ENCODE measurements at regions not wholly inside any gene's neighbourhood (a gene's known extent, or its start where the extent isn't known, plus 50 kb on each side); places are given as distances from the start of the nearest gene placed in this dataset.
"Not testable (repeated sequence)": the region's sequence is repeated elsewhere in the genome, so short reads cannot be mapped to it uniquely, and the experiment has no call there.

DNA sequence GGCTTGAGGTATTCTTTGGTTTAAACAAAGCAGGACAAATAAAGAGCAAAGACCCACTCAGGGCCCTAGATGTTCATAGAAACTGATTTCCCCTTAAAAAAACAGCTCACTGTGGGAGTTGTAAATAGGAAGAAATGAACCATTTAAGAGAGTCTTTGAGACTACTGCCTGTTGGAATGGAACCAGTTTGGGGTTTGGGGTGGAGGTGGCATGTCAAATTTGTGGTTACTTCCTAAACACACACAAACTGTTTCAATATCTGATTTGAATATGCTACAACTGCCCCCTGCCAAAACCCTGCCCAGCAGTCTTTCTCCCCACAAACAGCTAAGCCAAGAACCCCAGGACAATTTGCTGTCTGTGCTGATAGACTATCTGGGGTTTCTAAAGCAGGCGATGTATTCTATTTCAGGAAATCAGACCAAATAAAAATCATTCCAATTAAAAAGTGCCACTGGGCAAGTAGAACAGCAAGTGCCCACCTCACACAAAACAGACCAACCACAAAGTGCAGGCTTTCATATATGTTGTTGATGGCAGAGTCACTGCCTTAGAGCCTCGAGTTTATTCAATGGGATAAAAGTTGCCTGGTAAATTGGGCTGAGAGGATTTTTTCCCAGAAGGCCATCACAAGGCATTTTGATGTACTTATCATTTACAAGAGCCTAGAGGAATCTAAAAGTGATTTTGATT, 293.9 kb upstream of the PROK2 start:
- FAIRE-seq (no peak), DNase-seq (ENCODE audit: insufficient read length, low spot score) (no peak)
- no peak for TF ChIP-seq POLR2A (IDR thresholded peaks at IDR 0.05; ENCODE audit: low read depth, low read length)

GRCh38 chr3:72077473-72078259, 292.7 kb upstream of the PROK2 start:
- no peak for FAIRE-seq
- no peak for TF ChIP-seq POLR2A (IDR thresholded peaks at IDR 0.05; ENCODE audit: low read depth, low read length)
- DNase-seq (ENCODE audit: insufficient read length, low spot score) = no peak

DNA sequence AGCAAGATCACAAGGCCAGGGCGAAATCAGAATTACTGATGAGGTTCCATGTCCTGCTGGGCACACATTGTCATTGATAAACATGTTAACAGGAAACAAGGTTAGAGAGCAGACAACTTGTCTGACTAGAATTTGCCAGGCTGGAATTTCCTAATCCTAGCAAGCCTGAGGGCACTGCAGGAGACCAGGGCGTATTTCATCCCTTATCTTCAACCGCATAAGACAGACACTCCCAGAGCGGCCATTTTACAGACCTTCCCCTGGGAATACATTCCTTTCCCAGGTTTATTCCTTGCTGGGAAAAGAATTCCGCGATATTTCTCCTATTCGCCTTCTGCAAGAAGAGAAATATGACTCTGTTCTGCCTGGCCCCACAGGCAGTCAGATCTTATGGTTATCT, 290.9 kb upstream of the PROK2 start:
- not testable (repeated sequence) for FAIRE-seq; DNase-seq (ENCODE audit: insufficient read length, low spot score)

DNA sequence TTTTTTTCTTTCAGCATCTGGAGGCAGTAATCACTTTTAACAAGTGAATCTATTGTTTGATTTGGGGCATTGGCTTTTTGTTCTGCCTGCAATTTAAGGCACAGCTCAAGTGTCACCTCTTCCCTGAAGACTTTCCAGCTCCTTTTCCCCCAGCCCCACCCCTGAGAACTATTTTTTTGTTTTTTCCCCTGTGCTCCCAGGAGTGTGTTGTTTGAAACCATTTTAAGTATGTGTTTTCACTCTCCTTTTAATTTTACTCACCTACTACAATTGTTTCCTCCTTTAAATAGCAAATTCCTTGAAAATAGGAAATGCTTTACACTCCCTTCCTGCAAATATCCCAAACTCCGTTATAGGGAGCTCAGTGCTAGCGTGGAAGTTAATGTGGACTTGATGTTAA, 286.7 kb upstream of the PROK2 start:
- FAIRE-seq = no peak
- TF ChIP-seq POLR2A (IDR thresholded peaks at IDR 0.05; ENCODE audit: low read depth, low read length) = no peak
- DNase-seq (ENCODE audit: insufficient read length, low spot score) = no peak

DNA sequence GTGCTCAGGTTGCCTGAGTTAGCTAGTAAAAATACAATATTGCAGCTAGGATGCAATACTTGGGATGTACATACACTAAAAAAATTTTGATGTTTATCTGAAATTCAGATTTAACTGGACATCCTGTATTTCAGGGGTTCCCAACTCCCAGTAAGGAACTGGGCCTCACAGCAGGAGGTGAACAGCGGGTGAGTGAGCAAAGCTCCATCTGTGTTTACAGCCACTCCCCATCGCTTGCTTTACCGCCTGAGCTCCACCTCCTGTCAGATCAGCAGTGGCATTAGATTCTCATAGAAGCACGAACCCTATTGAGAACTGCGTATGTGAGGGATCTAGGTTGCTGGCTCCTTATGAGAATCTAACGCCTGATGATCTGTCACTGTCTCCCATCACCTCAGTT, 285.1 kb upstream of the PROK2 start:
- TF ChIP-seq POLR2A (IDR thresholded peaks at IDR 0.05; ENCODE audit: low read depth, low read length) = no peak
- DNase-seq (ENCODE audit: insufficient read length, low spot score) (no peak), FAIRE-seq (no peak)

DNA sequence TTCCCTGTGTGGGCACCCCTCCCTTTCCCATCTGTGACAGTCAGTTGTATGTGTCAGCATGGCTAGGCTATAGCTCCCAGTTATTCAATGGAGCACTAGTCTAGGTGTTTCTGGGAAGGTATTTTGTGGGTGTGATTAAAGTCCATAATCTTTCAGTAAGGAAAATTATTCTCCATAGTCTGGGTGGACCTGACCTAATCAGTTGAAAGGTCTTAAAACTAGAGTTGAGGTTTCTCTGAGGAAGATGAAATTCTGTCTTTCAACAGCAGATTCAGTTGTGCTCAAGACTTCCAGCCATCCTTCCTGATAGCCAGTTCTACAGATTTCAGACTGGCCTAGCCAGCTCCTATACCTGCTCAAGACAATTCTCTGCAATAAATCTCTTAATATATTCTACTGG, 284.6 kb upstream of the PROK2 start:
- TF ChIP-seq POLR2A (IDR thresholded peaks at IDR 0.05; ENCODE audit: low read depth, low read length) = no peak
- no peak for FAIRE-seq
- DNase-seq (ENCODE audit: insufficient read length, low spot score) = no peak

GRCh38 chr3:72068621-72069020, 283.7 kb upstream of the PROK2 start:
- DNase-seq (ENCODE audit: insufficient read length, low spot score) = no peak
- no peak for FAIRE-seq
- TF ChIP-seq POLR2A (IDR thresholded peaks at IDR 0.05; ENCODE audit: low read depth, low read length) = no peak

DNA sequence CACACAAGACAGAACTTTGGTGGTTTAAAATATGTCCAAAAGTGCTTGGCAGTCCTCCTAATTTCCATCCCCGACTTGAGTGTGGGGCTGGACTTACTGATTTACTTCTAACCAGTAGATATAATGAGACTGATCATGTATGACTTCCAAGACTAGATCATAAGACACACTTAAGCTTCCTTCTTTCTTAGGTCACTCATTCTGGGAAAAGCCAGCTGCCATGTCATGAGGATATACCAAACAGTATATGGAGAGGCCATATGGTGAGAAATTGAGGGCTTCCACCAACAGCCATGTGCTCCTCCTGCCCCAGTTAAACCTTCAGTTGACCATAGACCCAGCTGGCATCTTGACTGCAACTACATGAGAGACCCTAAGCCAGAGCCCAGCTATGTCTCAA, 282.8 kb upstream of the PROK2 start:
- DNase-seq (ENCODE audit: insufficient read length, low spot score) (no peak), FAIRE-seq (no peak)
- no peak for TF ChIP-seq POLR2A (IDR thresholded peaks at IDR 0.05; ENCODE audit: low read depth, low read length)

DNA sequence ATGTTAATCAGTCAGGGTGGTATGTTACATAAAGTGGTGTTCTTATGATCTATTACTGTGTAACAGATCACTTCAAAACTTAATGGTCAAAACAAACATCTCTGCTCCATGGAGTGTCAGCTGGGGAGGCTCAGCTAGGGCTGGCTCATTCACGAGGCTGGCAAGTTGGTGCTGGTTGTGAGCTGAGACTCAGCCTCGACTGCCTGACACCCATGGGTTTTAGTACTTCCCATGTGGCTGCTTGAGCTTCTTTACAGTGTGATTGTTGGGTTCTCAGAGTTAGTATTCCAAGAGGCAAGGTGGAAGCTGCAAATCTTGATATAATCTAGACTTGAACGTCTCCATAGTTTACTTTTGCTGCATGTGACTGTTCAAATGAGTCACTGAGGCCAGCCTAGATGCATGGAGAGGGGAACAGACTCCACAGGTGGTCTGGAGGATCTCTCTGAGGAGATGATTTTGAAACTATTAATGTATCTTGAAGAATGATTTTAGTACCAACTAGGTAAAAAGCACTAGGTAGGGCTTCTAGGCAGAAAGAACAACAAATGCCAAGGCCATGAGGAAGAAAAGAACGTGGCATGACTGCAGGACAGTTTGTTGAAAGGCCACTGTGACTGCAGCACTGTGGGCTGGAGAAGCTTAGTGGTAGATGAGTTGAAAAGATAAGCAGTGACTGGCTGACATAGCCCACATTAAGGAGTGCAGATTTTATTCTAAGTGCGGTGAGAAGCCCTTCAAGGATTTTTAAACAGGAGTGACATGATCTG, 281.1 kb upstream of the PROK2 start:
- TF ChIP-seq POLR2A (IDR thresholded peaks at IDR 0.05; ENCODE audit: low read depth, low read length) = no peak
- FAIRE-seq (no peak), DNase-seq (ENCODE audit: insufficient read length, low spot score) (no peak)

DNA sequence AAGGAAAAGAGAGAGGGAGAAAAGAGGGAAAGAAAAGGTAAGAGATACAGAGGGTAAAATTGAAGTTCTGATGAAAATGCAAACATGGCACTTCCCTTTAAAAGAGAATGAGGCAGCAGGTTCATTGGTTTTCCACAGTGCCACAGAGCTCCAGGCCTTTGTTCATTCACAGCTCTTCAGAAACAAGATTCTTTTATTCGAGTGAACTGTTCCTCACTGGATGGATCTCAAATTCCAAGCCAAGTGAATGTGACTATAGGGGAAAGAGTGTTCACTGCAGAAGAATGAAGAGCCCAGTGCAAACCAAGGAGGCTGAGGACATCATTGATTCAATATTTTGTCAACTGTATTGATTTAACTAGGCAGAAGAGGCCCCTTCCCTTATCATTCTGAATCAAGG, 280.3 kb upstream of the PROK2 start:
- TF ChIP-seq POLR2A (IDR thresholded peaks at IDR 0.05; ENCODE audit: low read depth, low read length) = no peak
- DNase-seq (ENCODE audit: insufficient read length, low spot score) (no peak), FAIRE-seq (no peak)

- DNase-seq (ENCODE audit: insufficient read length, low spot score); FAIRE-seq: not testable (repeated sequence)
Measured at GRCh38 chr3:72064727-72065126, 279.8 kb upstream of the PROK2 start.

DNA sequence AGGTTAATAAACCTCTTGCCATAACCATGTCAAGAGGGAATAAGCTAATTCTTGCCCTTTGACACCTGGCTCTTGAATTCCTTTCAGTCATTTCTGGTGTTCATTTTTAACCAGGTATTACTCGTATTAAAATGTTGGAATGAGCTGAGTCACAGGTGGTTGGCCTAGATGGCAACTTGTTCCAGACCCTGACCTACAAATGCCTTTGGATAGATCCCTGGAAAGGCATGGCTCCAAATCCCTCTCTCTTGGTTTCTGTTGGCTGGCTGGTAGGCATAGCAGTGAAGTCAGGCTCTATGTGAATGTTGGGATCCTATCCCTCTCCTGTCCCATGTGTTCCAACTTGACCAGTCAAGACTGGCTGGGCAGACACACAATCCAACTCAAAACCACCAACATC, 277.1 kb upstream of the PROK2 start:
- TF ChIP-seq POLR2A (IDR thresholded peaks at IDR 0.05; ENCODE audit: low read depth, low read length) = no peak
- no peak for FAIRE-seq
- DNase-seq (ENCODE audit: insufficient read length, low spot score) = no peak

DNA sequence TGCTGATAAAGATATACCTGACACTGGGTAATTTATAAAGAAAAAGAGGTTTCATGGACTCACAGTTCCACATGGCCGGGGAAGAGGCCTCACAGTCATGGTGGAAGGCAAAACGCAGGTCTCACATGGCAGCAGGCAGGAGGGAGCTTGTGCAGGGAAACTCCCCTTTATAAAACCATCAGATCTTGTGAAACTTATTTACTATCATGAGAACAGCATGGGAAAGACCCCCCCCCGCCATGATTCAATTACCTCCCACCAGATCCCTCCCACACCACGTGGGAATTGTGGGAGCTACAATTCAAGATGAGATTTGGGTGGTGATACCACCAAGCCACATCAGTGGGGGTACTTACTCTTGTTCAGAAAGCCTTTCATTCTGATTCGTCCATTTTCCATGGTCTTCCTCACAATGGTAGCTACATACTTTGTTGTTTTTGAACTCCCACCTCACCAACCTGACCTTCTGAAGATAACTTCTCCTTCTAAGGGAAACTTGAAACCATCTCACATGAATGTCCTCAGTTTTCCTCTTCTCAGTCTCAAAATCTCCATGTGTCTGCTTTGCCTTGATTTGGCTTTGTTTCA, 275.6 kb upstream of the PROK2 start:
- no peak for FAIRE-seq
- TF ChIP-seq POLR2A (IDR thresholded peaks at IDR 0.05; ENCODE audit: low read depth, low read length) = no peak

DNA sequence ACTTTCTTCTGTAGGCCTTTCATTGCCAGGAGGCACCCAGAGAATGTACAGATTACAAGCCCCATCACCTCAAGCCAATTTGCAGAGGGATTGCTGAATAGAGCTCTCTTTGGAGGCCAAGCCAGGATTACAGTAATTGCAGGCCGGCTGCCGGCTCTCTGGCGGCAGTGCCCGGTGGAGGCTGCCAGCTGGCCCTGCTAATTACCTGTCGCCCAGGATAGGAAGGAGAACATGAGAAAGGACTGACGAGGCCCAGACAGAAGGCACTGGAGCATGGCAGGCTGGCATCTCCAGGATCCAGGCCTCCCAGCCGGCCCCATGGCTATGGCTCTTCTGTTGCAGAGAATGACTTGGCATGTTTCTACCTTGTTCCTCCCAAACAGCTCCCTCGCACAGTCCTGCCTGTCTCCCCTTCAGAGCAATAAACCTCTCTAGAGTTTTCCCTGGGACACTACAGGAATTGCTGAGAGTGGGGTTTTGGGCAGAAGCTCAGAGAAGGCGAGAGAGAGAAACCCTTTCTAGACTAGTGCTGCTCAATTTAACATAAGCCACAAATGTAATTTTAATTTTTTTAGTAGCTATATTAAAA, 273.6 kb upstream of the PROK2 start:
- FAIRE-seq (no peak), DNase-seq (ENCODE audit: insufficient read length, low spot score) (no peak)
- TF ChIP-seq POLR2A (IDR thresholded peaks at IDR 0.05; ENCODE audit: low read depth, low read length) = no peak

More for the DNA sequence above, 275.6 kb upstream of the PROK2 start:
- DNase-seq (ENCODE audit: insufficient read length, low spot score) = no peak

All from H54 (cell line).